Keratinocyte (primary cell): ENCODE measurements at regions not wholly inside any gene's neighbourhood (a gene's known extent, or its start where the extent isn't known, plus 50 kb on each side); places are given as distances from the start of the nearest gene placed in this dataset.
"Not testable (repeated sequence)": the region's sequence is repeated elsewhere in the genome, so short reads cannot be mapped to it uniquely, and the experiment has no call there.

Experiments used
- CTCF ChIP-seq, 3 experiments: IDR thresholded peaks in 1 of 3; conservative IDR thresholded peaks in 1 of 3; optimal IDR thresholded peaks in 1 of 3; 2 replicates in 2 of 3; 3 replicates in 1 of 3; pipeline versions ENCODE3 to v1.5.1; 2011; ENCODE audit warnings: low read length in 3 of 3, mild to moderate bottlenecking in 3 of 3, moderate library complexity in 2 of 3, control low read depth in 1 of 3, inconsistent platforms in 1 of 3; ENCODE audit not compliant: insufficient read depth in 2 of 3; ENCODE audit errors: extremely low read depth in 1 of 3
- EZH2 ChIP-seq: IDR thresholded peaks from one replicate; pipeline ENCODE4 v1.6.1; 2012; ENCODE audit warnings: inconsistent platforms, mild to moderate bottlenecking, low read length, moderate library complexity

GRCh38 chr5:1626397-1626796 is 102.6 kb upstream of the LPCAT1 start:
- not testable (repeated sequence) for TF ChIP-seq CTCF (optimal IDR thresholded peaks at IDR 0.05 in 1 of 3, IDR thresholded peaks at IDR 0.05 in 1 of 3, conservative IDR thresholded peaks at IDR 0.05 in 1 of 3; ENCODE audit: extremely low read depth in 1 of 3, insufficient read depth in 2 of 3, low read length in 3 of 3); EZH2
